H9 (cell line): ENCODE measurements at regions not wholly inside any gene's neighbourhood (a gene's known extent, or its start where the extent isn't known, plus 50 kb on each side); places are given as distances from the start of the nearest gene placed in this dataset.

ENCODE experiments used
- DNase-seq: peaks from one replicate; pipeline ENCODE4 v3.0.0-alpha.2; 2017
- H2AFZ ChIP-seq: one replicate; pipeline ENCODE4 v1.6.1; 2013; ENCODE audit warnings: mild to moderate bottlenecking, low read length, control low read depth, moderate library complexity
- H2AK5ac ChIP-seq: 2 replicates; pipeline ENCODE4 v1.6.1; 2013; ENCODE audit warnings: low read length, control low read depth, mixed read lengths; ENCODE audit not compliant: insufficient read length
- H2BK120ac ChIP-seq: one replicate; pipeline ENCODE4 v1.6.1; 2013; ENCODE audit warnings: low read depth, mild to moderate bottlenecking, low read length, control low read depth, inconsistent platforms; ENCODE audit not compliant: poor library complexity, severe bottlenecking
- H2BK12ac ChIP-seq: 2 replicates; pipeline ENCODE4 v1.6.1; 2013; ENCODE audit warnings: low read length, control low read depth, mixed read lengths, low read depth; ENCODE audit not compliant: insufficient read length
- H2BK15ac ChIP-seq: 2 replicates; pipeline ENCODE4 v1.6.1; 2013; ENCODE audit warnings: low read depth, low read length, control low read depth
- H2BK20ac ChIP-seq: one replicate; pipeline ENCODE4 v1.6.1; 2013; ENCODE audit warnings: low read depth, mild to moderate bottlenecking, low read length, control low read depth, inconsistent platforms; ENCODE audit not compliant: poor library complexity, severe bottlenecking
- H2BK5ac ChIP-seq: 2 replicates; pipeline ENCODE4 v1.6.1; 2013; ENCODE audit warnings: low read length, control low read depth, mixed read lengths; ENCODE audit not compliant: insufficient read length
- H3K14ac ChIP-seq: 2 replicates; pipeline ENCODE4 v1.6.1; 2013; ENCODE audit warnings: low read length, control low read depth; ENCODE audit not compliant: insufficient read depth
- H3K18ac ChIP-seq: 2 replicates; pipeline ENCODE4 v1.6.1; 2013; ENCODE audit warnings: low read depth, mild to moderate bottlenecking, mixed read lengths, low read length, control low read depth; ENCODE audit not compliant: insufficient read length
- H3K23ac ChIP-seq: 2 replicates; pipeline ENCODE4 v1.6.1; 2013; ENCODE audit warnings: low read length, control low read depth, mixed read lengths, low read depth; ENCODE audit not compliant: insufficient read length
- H3K23me2 ChIP-seq: 2 replicates; pipeline ENCODE4 v1.6.1; 2013; ENCODE audit warnings: low read depth, mild to moderate bottlenecking, mixed read lengths, low read length, control low read depth; ENCODE audit not compliant: insufficient read length, poor library complexity, severe bottlenecking
- H3K27ac ChIP-seq: 2 replicates; pipeline ENCODE4 v1.5.1; 2013; ENCODE audit warnings: low read length, control low read depth, mixed read lengths, low read depth; ENCODE audit not compliant: insufficient read length
- H3K27me3 ChIP-seq: 2 replicates; pipeline ENCODE4 v1.6.1; 2013; ENCODE audit warnings: low read length, control low read depth, inconsistent platforms; ENCODE audit not compliant: insufficient read depth
- H3K4ac ChIP-seq: 2 replicates; pipeline ENCODE4 v1.6.1; 2013; ENCODE audit warnings: low read depth, mild to moderate bottlenecking, control low read depth, inconsistent platforms, low read length, moderate library complexity
- H3K4me1 ChIP-seq: 2 replicates; pipeline ENCODE4 v1.6.1; 2013; ENCODE audit warnings: low read length, control low read depth, inconsistent platforms; ENCODE audit not compliant: insufficient read depth
- H3K4me2 ChIP-seq: 2 replicates; pipeline ENCODE4 v1.6.1; 2013; ENCODE audit warnings: low read length, control low read depth, mixed read lengths; ENCODE audit not compliant: insufficient read length, insufficient read depth
- H3K56ac ChIP-seq: 2 replicates; pipeline ENCODE4 v1.6.1; 2013; ENCODE audit warnings: low read depth, mild to moderate bottlenecking, mixed read lengths, low read length, control low read depth; ENCODE audit not compliant: insufficient read length
- H3K79me1 ChIP-seq: 2 replicates; pipeline ENCODE4 v1.6.1; 2013; ENCODE audit warnings: low read depth, mild to moderate bottlenecking, moderate library complexity, low read length, control low read depth, inconsistent platforms; ENCODE audit not compliant: insufficient read depth, poor library complexity, severe bottlenecking
- H3K79me2 ChIP-seq: 2 replicates; pipeline ENCODE4 v1.6.1; 2013; ENCODE audit warnings: low read length, control low read depth, inconsistent platforms; ENCODE audit not compliant: insufficient read depth
- H3K9ac ChIP-seq: 2 replicates; pipeline ENCODE4 v1.6.1; 2013; ENCODE audit warnings: low read length, control low read depth, mixed read lengths; ENCODE audit not compliant: insufficient read length; ENCODE audit errors: extremely low read depth
- H3K9me3 ChIP-seq: one replicate; pipeline ENCODE4 v1.6.1; 2013; ENCODE audit warnings: low read depth, low read length, inconsistent platforms; ENCODE audit not compliant: control insufficient read depth
- H3T11ph ChIP-seq: one replicate; pipeline ENCODE4 v1.6.1; 2013; ENCODE audit warnings: mild to moderate bottlenecking, low read length, control low read depth, inconsistent platforms
- H4K20me1 ChIP-seq: one replicate; pipeline ENCODE4 v1.6.1; 2013; ENCODE audit not compliant: control insufficient read depth, insufficient read length, insufficient read depth
- H4K5ac ChIP-seq: 2 replicates; pipeline ENCODE4 v1.6.1; 2013; ENCODE audit warnings: low read depth, mild to moderate bottlenecking, mixed read lengths, low read length, control low read depth; ENCODE audit not compliant: insufficient read length
- H4K8ac ChIP-seq: replicated peaks from 2 replicates; pipeline ENCODE4 v1.6.1; 2013; ENCODE audit warnings: low read length, control low read depth, mixed read lengths, low read depth; ENCODE audit not compliant: insufficient read length
- H4K91ac ChIP-seq: 2 replicates; pipeline ENCODE4 v1.6.1; 2013; ENCODE audit warnings: low read depth, mild to moderate bottlenecking, moderate library complexity, mixed read lengths, low read length, control low read depth; ENCODE audit not compliant: insufficient read length
- H3K27ac Mint-ChIP-seq, 3 experiments: 2 replicates in 2 of 3; 3 replicates in 1 of 3; pipeline ENCODE4 v1.8.0; 2020 to 2021; ENCODE audit warnings: mixed read lengths in 3 of 3, mild to moderate bottlenecking in 1 of 3, moderate library complexity in 1 of 3
- H3K27me3 Mint-ChIP-seq: 2 replicates; pipeline ENCODE4 v1.8.0; 2021; ENCODE audit warnings: low read depth, mild to moderate bottlenecking, moderate library complexity, mixed read lengths
- H3K36me3 Mint-ChIP-seq, 3 experiments: 2 replicates in 2 of 3; 3 replicates in 1 of 3; pipeline ENCODE4 v1.8.0; 2020 to 2021; ENCODE audit warnings: low read depth in 3 of 3, mixed read lengths in 3 of 3; ENCODE audit not compliant: insufficient read depth in 1 of 3
- H3K4me1 Mint-ChIP-seq, 2 experiments: 2 replicates each; pipeline ENCODE4 v1.8.0; 2020; ENCODE audit warnings: mixed read lengths in 2 of 2
- H3K4me3 Mint-ChIP-seq, 2 experiments: 2 replicates in 1 of 2; 3 replicates in 1 of 2; pipeline ENCODE4 v1.8.0; 2020 to 2021; ENCODE audit warnings: mild to moderate bottlenecking in 2 of 2, mixed read lengths in 2 of 2, moderate library complexity in 1 of 2
- H3K9me3 Mint-ChIP-seq, 2 experiments: 2 replicates in 1 of 2; 3 replicates in 1 of 2; pipeline ENCODE4 v1.8.0; 2020; ENCODE audit warnings: mild to moderate bottlenecking in 2 of 2, mixed read lengths in 2 of 2, moderate library complexity in 1 of 2
- WGBS: extraction: QIAGEN DNeasy Blood & Tissue Kit; methylation state at CpG from one replicate; pipeline ENCODE4 v1.1.7; 2013; ENCODE audit warnings: missing lambda C conversion rate, low lambda C conversion rate, mixed read lengths; ENCODE audit not compliant: insufficient read length; ENCODE audit errors: extremely low coverage; 5-methylcytosine and 5-hydroxymethylcytosine counted together
- TF ChIP-seq, protein P1 (sequence below): fragments of 200-600 bp; sonication (generic); conservative IDR thresholded peaks from 3 replicates; pipeline ENCODE4 v1.8.0; 2021; ENCODE audit warnings: antibody characterized with exemption, mild to moderate bottlenecking

DNA sequence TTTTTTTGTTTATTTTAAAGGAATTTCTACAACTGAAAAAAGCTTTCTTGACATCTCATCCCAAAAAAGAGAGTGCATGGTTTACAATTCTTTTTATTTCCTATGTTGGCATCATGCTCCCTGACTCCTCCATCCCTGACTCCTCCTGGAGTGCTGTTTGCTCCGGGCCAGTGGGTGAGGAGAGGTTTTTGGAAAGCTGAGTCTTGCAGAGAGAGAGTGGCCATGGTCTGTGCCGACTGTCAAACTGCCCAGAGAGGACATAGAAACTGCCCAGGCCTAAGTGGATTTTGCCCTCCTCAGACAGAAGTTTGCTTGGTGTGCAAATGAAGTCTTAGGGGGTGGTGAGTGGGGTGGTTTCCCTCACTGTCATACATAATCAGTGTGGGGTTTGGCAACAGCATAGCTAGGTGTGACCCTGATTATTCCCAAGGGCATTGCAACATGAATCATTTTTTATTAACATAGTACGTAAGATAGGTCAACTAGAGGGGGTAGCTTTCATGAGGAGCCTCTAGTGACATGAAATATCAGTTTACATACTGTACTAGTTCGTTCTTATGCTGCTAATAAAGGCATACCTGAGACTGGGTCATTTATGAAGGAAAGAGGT, 179.8 kb upstream of the UBL3 start:
- Histone ChIP-seq H2AK5ac (no peak overlapping the region), H3K18ac (no peak overlapping the region), H3K4ac (no peak overlapping the region), H3K79me2 (no peaks in the 10 kb centered on the region), H3K27ac (no peak overlapping the region), H3T11ph (no peak overlapping the region), H4K91ac (no peak overlapping the region), H2BK12ac (no peak overlapping the region), H2BK15ac (no peak overlapping the region), H3K27me3 (no peaks in the 10 kb centered on the region), H3K9me3 (no peaks in the 10 kb centered on the region), H3K4me1 (no peaks in the 10 kb centered on the region), H3K14ac (no peak overlapping the region), H2BK20ac (no peak overlapping the region), H4K20me1 (no peaks in the 10 kb centered on the region), H2AFZ (no peak overlapping the region), H3K9ac (no peak overlapping the region), H4K5ac (no peak overlapping the region), H3K79me1 (no peaks in the 10 kb centered on the region), H4K8ac (no peak overlapping the region), H3K23ac (no peak overlapping the region), H3K4me2 (no peak overlapping the region), H2BK5ac (no peak overlapping the region), H3K23me2 (no peaks in the 10 kb centered on the region), H2BK120ac (no peak overlapping the region), H3K56ac (no peak overlapping the region)
- TF ChIP-seq, protein P1, sequence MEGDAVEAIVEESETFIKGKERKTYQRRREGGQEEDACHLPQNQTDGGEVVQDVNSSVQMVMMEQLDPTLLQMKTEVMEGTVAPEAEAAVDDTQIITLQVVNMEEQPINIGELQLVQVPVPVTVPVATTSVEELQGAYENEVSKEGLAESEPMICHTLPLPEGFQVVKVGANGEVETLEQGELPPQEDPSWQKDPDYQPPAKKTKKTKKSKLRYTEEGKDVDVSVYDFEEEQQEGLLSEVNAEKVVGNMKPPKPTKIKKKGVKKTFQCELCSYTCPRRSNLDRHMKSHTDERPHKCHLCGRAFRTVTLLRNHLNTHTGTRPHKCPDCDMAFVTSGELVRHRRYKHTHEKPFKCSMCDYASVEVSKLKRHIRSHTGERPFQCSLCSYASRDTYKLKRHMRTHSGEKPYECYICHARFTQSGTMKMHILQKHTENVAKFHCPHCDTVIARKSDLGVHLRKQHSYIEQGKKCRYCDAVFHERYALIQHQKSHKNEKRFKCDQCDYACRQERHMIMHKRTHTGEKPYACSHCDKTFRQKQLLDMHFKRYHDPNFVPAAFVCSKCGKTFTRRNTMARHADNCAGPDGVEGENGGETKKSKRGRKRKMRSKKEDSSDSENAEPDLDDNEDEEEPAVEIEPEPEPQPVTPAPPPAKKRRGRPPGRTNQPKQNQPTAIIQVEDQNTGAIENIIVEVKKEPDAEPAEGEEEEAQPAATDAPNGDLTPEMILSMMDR = no peak
- no peaks in the 10 kb centered on the region for H3K9me3 Mint-ChIP-seq
- no peak overlapping the region for H3K27ac Mint-ChIP-seq
- no peak for DNase-seq
- H3K27me3 Mint-ChIP-seq = no peaks in the 10 kb centered on the region; the same call in 1 of the 2 replicates
- no peak overlapping the region for H3K4me3 Mint-ChIP-seq
- WGBS = no CpG with 5 or more reads among the region's 4 CpGs
- H3K36me3 Mint-ChIP-seq = no peaks in the 10 kb centered on the region
- peaks cover 2 to 3% of the 10 kb centered on the region in 2 experiments; a peak in 2 of 4 replicates for H3K4me1 Mint-ChIP-seq
